Loucy (cell line): ENCODE measurements at regions not wholly inside any gene's neighbourhood (a gene's known extent, or its start where the extent isn't known, plus 50 kb on each side); places are given as distances from the start of the nearest gene placed in this dataset.

Experiments
- H2AFZ ChIP-seq: fragments of 200-600 bp; sonication (generic); 2 replicates; pipeline ENCODE4 v1.6.0; 2016; ENCODE audit warnings: antibody characterized with exemption, mild to moderate bottlenecking, low read length, moderate library complexity
- H3F3A ChIP-seq: fragments of 200-600 bp; 2 replicates; pipeline ENCODE4 v1.6.0; 2016; ENCODE audit warnings: antibody characterized with exemption, low read depth, mild to moderate bottlenecking
- H3K27me3 ChIP-seq: fragments of 200-600 bp; sonication (generic); 2 replicates; pipeline ENCODE4 v1.6.1; 2014; ENCODE audit warnings: low read length, mild to moderate bottlenecking; ENCODE audit not compliant: insufficient read depth, poor library complexity, severe bottlenecking
- H3K36me3 ChIP-seq: fragments of 200-600 bp; sonication (generic); 2 replicates; pipeline ENCODE4 v1.6.1; 2016; ENCODE audit warnings: low read length; ENCODE audit not compliant: insufficient read depth
- H3K4me1 ChIP-seq: fragments of 200-600 bp; sonication (generic); 2 replicates; pipeline ENCODE4 v1.5.1; 2014; ENCODE audit warnings: low read length, mild to moderate bottlenecking; ENCODE audit not compliant: insufficient read depth, poor library complexity, severe bottlenecking
- H3K4me2 ChIP-seq: fragments of 200-600 bp; sonication (generic); 2 replicates; pipeline ENCODE4 v1.6.0; 2014; ENCODE audit warnings: antibody characterized with exemption, low read length, low read depth, mild to moderate bottlenecking; ENCODE audit not compliant: poor library complexity, severe bottlenecking
- H3K4me3 ChIP-seq: fragments of 200-600 bp; sonication (generic); 2 replicates; pipeline ENCODE4 v1.5.1; 2014; ENCODE audit warnings: low read length, mild to moderate bottlenecking, mixed read lengths; ENCODE audit not compliant: poor library complexity, severe bottlenecking
- H3K79me2 ChIP-seq: fragments of 200-600 bp; sonication (generic); 2 replicates; pipeline ENCODE4 v1.6.1; 2014; ENCODE audit warnings: low read length; ENCODE audit not compliant: insufficient read depth
- H3K9ac ChIP-seq: fragments of 200-600 bp; sonication (generic); 2 replicates; pipeline ENCODE4 v1.6.0; 2014; ENCODE audit warnings: mild to moderate bottlenecking, low read depth, low read length, moderate library complexity; ENCODE audit not compliant: poor library complexity, severe bottlenecking
- H3K9me2 ChIP-seq: fragments of 200-600 bp; sonication (generic); replicated peaks from 2 replicates; pipeline ENCODE4 v1.6.1; 2016; ENCODE audit warnings: low read depth, low read length, mixed read lengths
- H3K9me3 ChIP-seq: fragments of 200-600 bp; sonication (generic); 2 replicates; pipeline ENCODE4 v1.6.1; 2014; ENCODE audit warnings: mild to moderate bottlenecking, antibody characterized with exemption, low read length, low read depth; ENCODE audit not compliant: insufficient read depth
- H4K20me1 ChIP-seq: fragments of 200-600 bp; sonication (generic); 2 replicates; pipeline ENCODE4 v1.6.0; 2014; ENCODE audit warnings: antibody characterized with exemption, low read length, mild to moderate bottlenecking; ENCODE audit not compliant: insufficient read depth, poor library complexity, severe bottlenecking
- EZH2phosphoT487 ChIP-seq: fragments of 200-600 bp; IDR thresholded peaks from 2 replicates; pipeline ENCODE4 v1.6.1; 2018; ENCODE audit warnings: antibody characterized with exemption, mild to moderate bottlenecking, moderate library complexity, borderline replicate concordance
- TF ChIP-seq, protein P1 (sequence below): fragments of 200-600 bp; sonication (generic); conservative IDR thresholded peaks from 2 replicates; pipeline ENCODE4 v1.5.1; 2014; ENCODE audit warnings: mild to moderate bottlenecking, antibody characterized with exemption, low read length

DNA sequence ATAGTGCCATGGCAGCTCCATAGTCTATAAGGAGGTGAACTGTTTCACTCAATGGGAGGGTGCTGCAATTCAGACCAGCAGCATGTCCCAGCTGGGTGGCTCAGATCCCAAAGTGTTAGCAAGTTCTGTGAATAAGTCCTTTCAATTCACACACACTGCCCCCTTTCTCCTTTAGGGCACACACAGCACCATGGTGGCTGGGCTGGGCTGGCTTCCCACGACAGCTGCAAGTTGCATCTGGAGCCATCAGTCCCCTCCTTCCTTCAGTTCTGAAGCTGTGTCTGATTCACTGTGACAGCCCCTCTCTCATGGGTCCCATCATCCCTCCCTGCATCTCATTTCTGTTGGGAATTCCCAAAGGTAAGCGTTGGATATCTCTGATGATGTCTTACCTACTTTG, 324.1 kb upstream of the NCAM1 start:
- Histone ChIP-seq H3K9me2 (no peaks in the 10 kb centered on the region), H3F3A (no peaks in the 10 kb centered on the region), H2AFZ (no peak overlapping the region), H3K9me3 (no peaks in the 10 kb centered on the region), H3K4me3 (no peak overlapping the region), H3K4me2 (no peak overlapping the region), H4K20me1 (no peaks in the 10 kb centered on the region), H3K4me1 (no peaks in the 10 kb centered on the region), H3K9ac (no peak overlapping the region), H3K79me2 (no peaks in the 10 kb centered on the region), H3K36me3 (no peaks in the 10 kb centered on the region), H3K27me3 (no peaks in the 10 kb centered on the region)
- no peak for TF ChIP-seq EZH2phosphoT487
- TF ChIP-seq, protein P1, sequence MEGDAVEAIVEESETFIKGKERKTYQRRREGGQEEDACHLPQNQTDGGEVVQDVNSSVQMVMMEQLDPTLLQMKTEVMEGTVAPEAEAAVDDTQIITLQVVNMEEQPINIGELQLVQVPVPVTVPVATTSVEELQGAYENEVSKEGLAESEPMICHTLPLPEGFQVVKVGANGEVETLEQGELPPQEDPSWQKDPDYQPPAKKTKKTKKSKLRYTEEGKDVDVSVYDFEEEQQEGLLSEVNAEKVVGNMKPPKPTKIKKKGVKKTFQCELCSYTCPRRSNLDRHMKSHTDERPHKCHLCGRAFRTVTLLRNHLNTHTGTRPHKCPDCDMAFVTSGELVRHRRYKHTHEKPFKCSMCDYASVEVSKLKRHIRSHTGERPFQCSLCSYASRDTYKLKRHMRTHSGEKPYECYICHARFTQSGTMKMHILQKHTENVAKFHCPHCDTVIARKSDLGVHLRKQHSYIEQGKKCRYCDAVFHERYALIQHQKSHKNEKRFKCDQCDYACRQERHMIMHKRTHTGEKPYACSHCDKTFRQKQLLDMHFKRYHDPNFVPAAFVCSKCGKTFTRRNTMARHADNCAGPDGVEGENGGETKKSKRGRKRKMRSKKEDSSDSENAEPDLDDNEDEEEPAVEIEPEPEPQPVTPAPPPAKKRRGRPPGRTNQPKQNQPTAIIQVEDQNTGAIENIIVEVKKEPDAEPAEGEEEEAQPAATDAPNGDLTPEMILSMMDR = no peak

- TF ChIP-seq, protein P1 = no peak
- no peak for TF ChIP-seq EZH2phosphoT487
- H4K20me1 ChIP-seq = no peaks in the 10 kb centered on the region
- H3K79me2 ChIP-seq = no peaks in the 10 kb centered on the region
- no peaks in the 10 kb centered on the region for H3K9me2 ChIP-seq
- H3K36me3 ChIP-seq = no peaks in the 10 kb centered on the region
- no peak overlapping the region for H3K4me3 ChIP-seq
- no peaks in the 10 kb centered on the region for H3K27me3 ChIP-seq
- no peaks in the 10 kb centered on the region for H3F3A ChIP-seq
- no peaks in the 10 kb centered on the region for H3K9me3 ChIP-seq
- no peak overlapping the region for H3K9ac ChIP-seq
- no peaks in the 10 kb centered on the region for H3K4me1 ChIP-seq
- H2AFZ ChIP-seq = no peak overlapping the region
- H3K4me2 ChIP-seq = no peak overlapping the region
Observed at GRCh38 chr11:112637876-112638275, 323.3 kb upstream of the NCAM1 start.

DNA sequence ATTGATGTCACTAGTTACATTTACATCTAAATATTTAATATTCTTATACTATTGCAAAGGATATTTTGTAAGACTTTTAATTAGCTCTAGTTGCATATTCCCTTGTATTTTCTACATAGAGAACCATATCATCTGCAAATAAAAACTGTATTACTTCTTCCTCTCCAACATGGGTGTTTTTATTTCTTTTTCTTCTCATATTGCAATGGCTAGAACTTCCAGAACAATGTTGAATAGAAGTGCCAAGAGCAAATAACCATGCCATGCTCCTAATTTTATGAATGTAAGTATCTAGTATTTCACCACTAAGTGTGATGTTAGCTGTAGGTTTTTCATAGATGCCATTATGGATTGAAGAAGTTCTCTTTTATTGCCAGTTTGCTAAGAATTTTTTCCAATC, 321.8 kb upstream of the NCAM1 start:
- no peaks in the 10 kb centered on the region for H4K20me1 ChIP-seq
- H3K4me3 ChIP-seq = no peak overlapping the region
- TF ChIP-seq, protein P1 = no peak
- no peak for TF ChIP-seq EZH2phosphoT487
- no peaks in the 10 kb centered on the region for H3K79me2 ChIP-seq
- H3K36me3 ChIP-seq = no peaks in the 10 kb centered on the region
- H3K4me2 ChIP-seq = no peak overlapping the region
- no peaks in the 10 kb centered on the region for H3K4me1 ChIP-seq
- H3K9ac ChIP-seq = no peak overlapping the region
- no peaks in the 10 kb centered on the region for H3K9me2 ChIP-seq
- no peaks in the 10 kb centered on the region for H3F3A ChIP-seq
- H3K9me3 ChIP-seq = no peaks in the 10 kb centered on the region; the same call in 1 of the 2 replicates
- H3K27me3 ChIP-seq = no peaks in the 10 kb centered on the region
- no peak overlapping the region for H2AFZ ChIP-seq
